MM.1S (cell line): ENCODE measurements at regions not wholly inside any gene's neighbourhood (a gene's known extent, or its start where the extent isn't known, plus 50 kb on each side); places are given as distances from the start of the nearest gene placed in this dataset.

Experiments used
- DNase-seq: peaks from one replicate; pipeline ENCODE4 v3.0.0-alpha.2; 2015
- H2AFZ ChIP-seq: fragments of 300-600 bp; sonication (generic); 2 replicates; pipeline ENCODE4 v1.6.0; 2016; ENCODE audit warnings: antibody characterized with exemption, low read length
- H3F3A ChIP-seq: fragments of 300-600 bp; sonication (generic); 2 replicates; pipeline ENCODE4 v1.6.1; 2016; ENCODE audit warnings: mild to moderate bottlenecking, antibody characterized with exemption, low read length, moderate library complexity, mixed read lengths; ENCODE audit not compliant: insufficient read depth
- H3K27ac ChIP-seq: fragments of 300-600 bp; sonication (generic); 2 replicates; pipeline ENCODE4 v1.5.1; 2016; ENCODE audit warnings: mild to moderate bottlenecking, low read length
- H3K27me3 ChIP-seq: fragments of 300-600 bp; sonication (generic); replicated peaks from 2 replicates; pipeline ENCODE4 v1.6.0; 2016; ENCODE audit warnings: low read length; ENCODE audit not compliant: insufficient read depth
- H3K36me3 ChIP-seq: fragments of 300-600 bp; sonication (generic); replicated peaks from 2 replicates; pipeline ENCODE4 v1.6.1; 2016; ENCODE audit warnings: mild to moderate bottlenecking, low read length, mixed read lengths; ENCODE audit not compliant: insufficient read depth
- H3K4me1 ChIP-seq: fragments of 300-600 bp; sonication (generic); 2 replicates; pipeline ENCODE4 v1.6.1; 2016; ENCODE audit warnings: low read length, mixed read lengths
- H3K4me2 ChIP-seq: fragments of 300-600 bp; sonication (generic); 2 replicates; pipeline ENCODE4 v1.6.0; 2016; ENCODE audit warnings: low read depth, low read length
- H3K4me3 ChIP-seq: fragments of 300-600 bp; sonication (generic); 2 replicates; pipeline ENCODE4 v1.5.1; 2016; ENCODE audit warnings: low read length, mixed read lengths
- H3K79me2 ChIP-seq: fragments of 300-600 bp; sonication (generic); 2 replicates; pipeline ENCODE4 v1.6.1; 2016; ENCODE audit warnings: mixed run types, low read length, mixed read lengths
- H3K9ac ChIP-seq: fragments of 300-600 bp; sonication (generic); 2 replicates; pipeline ENCODE4 v1.6.1; 2016; ENCODE audit warnings: low read length, mixed read lengths
- H3K9me2 ChIP-seq: fragments of 300-600 bp; sonication (generic); replicated peaks from 2 replicates; pipeline ENCODE4 v1.6.1; 2016; ENCODE audit warnings: mild to moderate bottlenecking, low read length, mixed read lengths; ENCODE audit not compliant: insufficient read depth
- H3K9me3 ChIP-seq: fragments of 300-600 bp; sonication (generic); replicated peaks from 2 replicates; pipeline ENCODE4 v1.6.1; 2016; ENCODE audit warnings: mild to moderate bottlenecking, low read length, mixed read lengths; ENCODE audit not compliant: insufficient read depth
- H4K20me1 ChIP-seq: fragments of 300-600 bp; sonication (generic); 2 replicates; pipeline ENCODE4 v1.6.1; 2016; ENCODE audit warnings: mild to moderate bottlenecking, low read length, moderate library complexity, mixed read lengths; ENCODE audit not compliant: insufficient read depth
- EZH2 ChIP-seq: fragments of 300-600 bp; sonication (generic); optimal IDR thresholded peaks from 2 replicates; pipeline ENCODE3; 2017; ENCODE audit warnings: low read depth, mild to moderate bottlenecking, antibody characterized with exemption, low read length, mixed read lengths
- EZH2phosphoT487 ChIP-seq: fragments of 300-600 bp; sonication (generic); IDR thresholded peaks from 2 replicates; pipeline ENCODE4 v1.6.1; 2018; ENCODE audit warnings: antibody characterized with exemption, low read length
- TF ChIP-seq, protein P1 (sequence below): fragments of 300-600 bp; sonication (generic); IDR thresholded peaks from 2 replicates; pipeline ENCODE4 v1.5.1; 2016; ENCODE audit warnings: antibody characterized with exemption, low read length, mixed read lengths

GRCh38 chr13:90281709-90282108 lies 1065.8 kb upstream of the MIR17HG start:
- Histone ChIP-seq H3K36me3 (no peaks in the 10 kb centered on the region), H3F3A (no peaks in the 10 kb centered on the region), H3K9me2 (no peaks in the 10 kb centered on the region), H3K9ac (no peak overlapping the region), H3K27me3 (no peaks in the 10 kb centered on the region), H3K79me2 (no peaks in the 10 kb centered on the region), H3K4me3 (no peak overlapping the region), H3K4me2 (no peak overlapping the region), H3K4me1 (no peaks in the 10 kb centered on the region), H3K27ac (no peak overlapping the region), H3K9me3 (no peaks in the 10 kb centered on the region), H2AFZ (no peak overlapping the region), H4K20me1 (no peaks in the 10 kb centered on the region)
- DNase-seq, result no peak
- TF ChIP-seq, protein P1, sequence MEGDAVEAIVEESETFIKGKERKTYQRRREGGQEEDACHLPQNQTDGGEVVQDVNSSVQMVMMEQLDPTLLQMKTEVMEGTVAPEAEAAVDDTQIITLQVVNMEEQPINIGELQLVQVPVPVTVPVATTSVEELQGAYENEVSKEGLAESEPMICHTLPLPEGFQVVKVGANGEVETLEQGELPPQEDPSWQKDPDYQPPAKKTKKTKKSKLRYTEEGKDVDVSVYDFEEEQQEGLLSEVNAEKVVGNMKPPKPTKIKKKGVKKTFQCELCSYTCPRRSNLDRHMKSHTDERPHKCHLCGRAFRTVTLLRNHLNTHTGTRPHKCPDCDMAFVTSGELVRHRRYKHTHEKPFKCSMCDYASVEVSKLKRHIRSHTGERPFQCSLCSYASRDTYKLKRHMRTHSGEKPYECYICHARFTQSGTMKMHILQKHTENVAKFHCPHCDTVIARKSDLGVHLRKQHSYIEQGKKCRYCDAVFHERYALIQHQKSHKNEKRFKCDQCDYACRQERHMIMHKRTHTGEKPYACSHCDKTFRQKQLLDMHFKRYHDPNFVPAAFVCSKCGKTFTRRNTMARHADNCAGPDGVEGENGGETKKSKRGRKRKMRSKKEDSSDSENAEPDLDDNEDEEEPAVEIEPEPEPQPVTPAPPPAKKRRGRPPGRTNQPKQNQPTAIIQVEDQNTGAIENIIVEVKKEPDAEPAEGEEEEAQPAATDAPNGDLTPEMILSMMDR, result no peak
- TF ChIP-seq EZH2phosphoT487 (no peak), EZH2 (no peak)

DNA sequence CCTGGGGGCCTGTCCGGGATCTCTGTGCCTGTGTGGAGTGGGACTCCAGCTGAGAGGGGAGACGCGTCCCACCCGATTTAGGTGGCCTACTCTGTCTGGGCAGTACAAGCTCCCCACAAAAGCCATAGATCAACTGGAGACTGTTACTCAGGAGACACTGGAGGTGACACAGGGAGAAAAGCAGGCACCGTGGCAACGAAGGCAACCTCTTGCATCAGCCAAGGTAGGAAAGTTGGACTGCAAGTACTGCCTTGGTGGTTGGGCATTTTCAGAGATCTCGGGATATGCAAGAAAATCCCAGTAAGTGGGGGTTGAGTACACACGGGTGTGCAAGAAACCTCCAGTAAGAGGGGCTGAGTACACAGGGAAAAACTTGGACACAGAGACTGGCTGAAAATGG lies 1060.0 kb upstream of the MIR17HG start:
- no peak overlapping the region for H3K4me2 ChIP-seq
- no peaks in the 10 kb centered on the region for H4K20me1 ChIP-seq
- H2AFZ ChIP-seq, result no peak overlapping the region
- H3K79me2 ChIP-seq, result no peaks in the 10 kb centered on the region
- H3K4me1 ChIP-seq, result no peaks in the 10 kb centered on the region
- H3K9me2 ChIP-seq, result no peaks in the 10 kb centered on the region
- no peak overlapping the region for H3K27ac ChIP-seq
- no peaks in the 10 kb centered on the region for H3K36me3 ChIP-seq
- no peak for DNase-seq
- no peaks in the 10 kb centered on the region for H3K27me3 ChIP-seq
- H3K9me3 ChIP-seq, result no peaks in the 10 kb centered on the region
- no peak overlapping the region for H3K4me3 ChIP-seq
- TF ChIP-seq EZH2phosphoT487 (no peak), EZH2 (no peak)
- TF ChIP-seq, protein P1, result no peak
- no peak overlapping the region for H3K9ac ChIP-seq
- H3F3A ChIP-seq, result no peaks in the 10 kb centered on the region

DNA sequence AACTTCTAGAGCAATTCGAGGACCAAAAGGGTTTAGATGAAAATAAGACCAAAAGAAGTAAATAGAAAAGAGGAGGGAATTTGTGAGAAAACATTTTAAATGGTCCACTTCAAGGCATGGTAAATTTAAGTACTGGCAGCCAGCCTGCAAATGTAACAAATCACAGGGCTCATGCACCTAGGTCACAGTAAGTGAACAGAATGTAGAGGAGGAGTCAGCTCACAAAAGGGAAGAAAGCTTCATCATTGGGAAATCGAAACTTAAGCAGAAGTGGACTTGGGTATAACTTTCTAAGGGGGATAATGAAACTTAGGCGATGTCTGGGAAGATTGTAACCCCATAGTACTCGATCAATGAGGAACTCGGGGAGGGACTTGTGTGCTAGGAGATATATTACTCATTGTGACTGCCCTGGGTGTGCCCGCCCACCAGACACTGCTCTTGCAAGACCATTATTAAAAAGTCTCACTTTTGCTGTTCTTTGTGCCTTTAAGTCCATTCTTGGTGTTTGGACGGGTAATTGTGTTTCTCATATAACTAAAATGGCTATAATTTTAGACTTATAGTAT lies 1053.6 kb upstream of the MIR17HG start:
- Histone ChIP-seq H3K27ac (no peak overlapping the region), H4K20me1 (no peaks in the 10 kb centered on the region), H3K4me1 (no peaks in the 10 kb centered on the region), H3K36me3 (no peaks in the 10 kb centered on the region), H3K4me3 (no peak overlapping the region), H3K79me2 (no peaks in the 10 kb centered on the region), H3K4me2 (no peak overlapping the region), H2AFZ (no peak overlapping the region), H3K9ac (no peak overlapping the region), H3K9me2 (no peaks in the 10 kb centered on the region), H3K27me3 (no peaks in the 10 kb centered on the region), H3K9me3 (no peaks in the 10 kb centered on the region), H3F3A (no peaks in the 10 kb centered on the region)
- no peak for DNase-seq
- no peak for TF ChIP-seq EZH2phosphoT487
- TF ChIP-seq, protein P1, result no peak
- TF ChIP-seq EZH2, result no peak
